Progenitor cell of endocrine pancreas (in vitro differentiated cells): ENCODE measurements at regions not wholly inside any gene's neighbourhood (a gene's known extent, or its start where the extent isn't known, plus 50 kb on each side); places are given as distances from the start of the nearest gene placed in this dataset.

Experiments used
- DNase-seq: peaks from one replicate; pipeline ENCODE4 v3.0.0; 2021; ENCODE audit warnings: low spot score; ENCODE audit not compliant: unreplicated experiment
- H3K27ac Mint-ChIP-seq: 2 replicates; pipeline ENCODE4 v1.8.0; 2021; ENCODE audit warnings: mild to moderate bottlenecking, moderate library complexity, mixed read lengths
- H3K27me3 Mint-ChIP-seq: 2 replicates; pipeline ENCODE4 v1.8.0; 2021; ENCODE audit warnings: mixed read lengths
- H3K36me3 Mint-ChIP-seq: 2 replicates; pipeline ENCODE4 v1.8.0; 2022; ENCODE audit warnings: mixed read lengths; ENCODE audit not compliant: insufficient read depth
- H3K4me1 Mint-ChIP-seq: 2 replicates; pipeline ENCODE4 v1.8.0; 2021; ENCODE audit warnings: low read depth, mixed read lengths
- H3K4me3 Mint-ChIP-seq: 2 replicates; pipeline ENCODE4 v1.8.0; 2021; ENCODE audit warnings: low read depth, mild to moderate bottlenecking, moderate library complexity, mixed read lengths
- H3K9me3 Mint-ChIP-seq: 2 replicates; pipeline ENCODE4 v1.8.0; 2021; ENCODE audit warnings: low read depth, mixed read lengths
- CTCF ChIP-seq: fragments of 200-600 bp; sonication (generic); IDR thresholded peaks from one replicate; pipeline ENCODE4 v1.5.0; 2021; ENCODE audit warnings: antibody characterized with exemption, mild to moderate bottlenecking; ENCODE audit not compliant: unreplicated experiment

GRCh38 chr4:24330172-24330571 lies 254.2 kb downstream of the DHX15 start:
- Mint-ChIP-seq H3K27ac (no peak overlapping the region), H3K36me3 (no peaks in the 10 kb centered on the region), H3K4me3 (no peak overlapping the region), H3K4me1 (peaks cover 2% of the 10 kb centered on the region), H3K27me3 (peaks cover 28% of the 10 kb centered on the region), H3K9me3 (no peaks in the 10 kb centered on the region)
- TF ChIP-seq CTCF, result no peak
- no peak for DNase-seq

- no peaks in the 10 kb centered on the region for H3K9me3 Mint-ChIP-seq
- H3K27ac Mint-ChIP-seq, result no peak overlapping the region
- H3K36me3 Mint-ChIP-seq, result no peaks in the 10 kb centered on the region
- TF ChIP-seq CTCF, result no peak
- peaks cover 2% of the 10 kb centered on the region for H3K4me1 Mint-ChIP-seq
- DNase-seq, result no peak
- peaks cover 42% of the 10 kb centered on the region for H3K27me3 Mint-ChIP-seq
- no peak overlapping the region for H3K4me3 Mint-ChIP-seq
Measured at GRCh38 chr4:24328711-24329110, 255.6 kb downstream of the DHX15 start.

GRCh38 chr4:24328310-24328709 lies 256.0 kb downstream of the DHX15 start:
- peaks cover 2% of the 10 kb centered on the region for H3K4me1 Mint-ChIP-seq
- H3K36me3 Mint-ChIP-seq, result no peaks in the 10 kb centered on the region
- no peak overlapping the region for H3K27ac Mint-ChIP-seq

GRCh38 chr4:24322995-24323394 lies 261.4 kb downstream of the DHX15 start:
- H3K9me3 Mint-ChIP-seq, result no peaks in the 10 kb centered on the region
- no peak overlapping the region for H3K4me3 Mint-ChIP-seq
- H3K27ac Mint-ChIP-seq, result no peak overlapping the region
- TF ChIP-seq CTCF, result no peak
- H3K36me3 Mint-ChIP-seq, result no peaks in the 10 kb centered on the region
- H3K4me1 Mint-ChIP-seq, result peaks cover 2% of the 10 kb centered on the region
- no peak for DNase-seq
- peaks cover 80% of the 10 kb centered on the region for H3K27me3 Mint-ChIP-seq

More at GRCh38 chr4:24328310-24328709, 256.0 kb downstream of the DHX15 start:
- no peak for TF ChIP-seq CTCF
- DNase-seq, result no peak
- Mint-ChIP-seq H3K27me3 (peaks cover 46% of the 10 kb centered on the region), H3K9me3 (no peaks in the 10 kb centered on the region), H3K4me3 (no peak overlapping the region)

- Mint-ChIP-seq H3K27ac (no peak overlapping the region), H3K4me3 (no peak overlapping the region), H3K4me1 (peaks cover 2% of the 10 kb centered on the region), H3K36me3 (no peaks in the 10 kb centered on the region), H3K9me3 (no peaks in the 10 kb centered on the region), H3K27me3 (peaks cover 80% of the 10 kb centered on the region)
- DNase-seq, result no peak
- TF ChIP-seq CTCF, result no peak
Measured at GRCh38 chr4:24322511-24322910, 261.8 kb downstream of the DHX15 start.
